NCI-H2171 (cell line): ENCODE measurements at regions not wholly inside any gene's neighbourhood (a gene's known extent, or its start where the extent isn't known, plus 50 kb on each side); places are given as distances from the start of the nearest gene placed in this dataset.

Source experiments
- DNase-seq: peaks from one replicate; lab custom pipeline; 2025; lab: John Stamatoyannopoulos, UW

- no peak for DNase-seq
These were observed 168.8 kb upstream of the SPATS2L start for GRCh38 chr2:200137691-200138090.

GRCh38 chr2:200138391-200139124, 167.9 kb upstream of the SPATS2L start:
- DNase-seq, result no peak

- DNase-seq, result no peak
These were observed 161.9 kb upstream of the SPATS2L start for GRCh38 chr2:200144571-200144970.

- DNase-seq, result no peak
These were observed 160.0 kb upstream of the SPATS2L start for GRCh38 chr2:200146501-200146900.

GRCh38 chr2:200147371-200147770, 159.1 kb upstream of the SPATS2L start:
- DNase-seq, result no peak

- DNase-seq, result no peak
These were observed 158.1 kb upstream of the SPATS2L start for GRCh38 chr2:200148366-200148765.

- DNase-seq, result no peak
These were observed 155.9 kb upstream of the SPATS2L start for GRCh38 chr2:200150411-200151086.

- DNase-seq, result no peak
These were observed 150.8 kb upstream of the SPATS2L start for GRCh38 chr2:200155652-200156051.

GRCh38 chr2:200156166-200156835, 150.2 kb upstream of the SPATS2L start:
- DNase-seq, result no peak

- DNase-seq, result no peak
These were observed 147.7 kb upstream of the SPATS2L start for GRCh38 chr2:200158647-200159356.

- DNase-seq, result no peak
These were observed 147.2 kb upstream of the SPATS2L start for GRCh38 chr2:200159357-200159707.

GRCh38 chr2:200159829-200160781, 146.4 kb upstream of the SPATS2L start:
- peak; percentile 65 for DNase-seq

- DNase-seq, result no peak
These were observed 145.0 kb upstream of the SPATS2L start for GRCh38 chr2:200161458-200161857.

GRCh38 chr2:200165687-200166086, 140.8 kb upstream of the SPATS2L start:
- DNase-seq, result no peak

GRCh38 chr2:200168641-200169555, 137.6 kb upstream of the SPATS2L start:
- DNase-seq, result no peak

- no peak for DNase-seq
These were observed 136.3 kb upstream of the SPATS2L start for GRCh38 chr2:200170221-200170620.

GRCh38 chr2:200171731-200172482, 134.6 kb upstream of the SPATS2L start:
- DNase-seq, result peak; percentile 81

- DNase-seq, result no peak
These were observed 134.0 kb upstream of the SPATS2L start for GRCh38 chr2:200172521-200172920.

- DNase-seq, result no peak
These were observed 133.4 kb upstream of the SPATS2L start for GRCh38 chr2:200172944-200173581.
